ENCODE measurements at regions not wholly inside any gene's neighbourhood (a gene's known extent, or its start where the extent isn't known, plus 50 kb on each side); places are given as distances from the start of the nearest gene placed in this dataset.

DNA sequence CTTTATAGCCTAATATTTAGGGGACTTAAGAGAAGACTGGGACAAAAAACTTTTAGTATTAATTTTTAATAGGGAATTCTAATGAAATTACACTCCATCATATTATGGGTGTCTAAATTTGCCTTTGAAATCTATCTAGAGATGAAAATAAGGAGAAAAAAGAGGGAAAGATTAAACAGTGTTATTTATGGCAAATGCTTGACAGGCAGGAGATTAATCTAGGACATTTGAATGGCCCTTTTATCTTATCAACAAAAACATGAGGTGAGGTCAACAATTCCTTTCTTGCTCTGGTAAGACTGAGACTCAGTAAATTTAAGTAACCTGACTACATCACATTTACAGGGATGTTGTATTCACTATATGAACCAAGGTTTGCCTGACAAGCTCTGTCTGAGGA, 852.8 kb upstream of the CTNND2 start:
- Histone ChIP-seq H4K20me1 (ENCODE audit: insufficient read depth) (no peaks in the 10 kb centered on the region), H3K36me3 (ENCODE audit: control insufficient read depth in 1 of 2, insufficient read depth in 2 of 2, low read length in 2 of 2) (no peaks in the 10 kb centered on the region), H3K9me2 (ENCODE audit: insufficient read depth) (no peaks in the 10 kb centered on the region), H3K4me1 (ENCODE audit: control insufficient read depth in 1 of 2, insufficient read depth in 2 of 2, low read length in 2 of 2) (no peaks in the 10 kb centered on the region), H2AFZ (ENCODE audit: low read depth, low read length, poor library complexity, severe bottlenecking) (no peak overlapping the region), H3K9me3 (ENCODE audit: control insufficient read depth in 1 of 2, insufficient read depth in 1 of 2, low read depth in 1 of 2, low read length in 2 of 2) (peaks cover 5 to 19% of the 10 kb centered on the region in 2 experiments; a peak in 1 of 4 replicates), H3K79me2 (ENCODE audit: insufficient read depth, low read length) (no peaks in the 10 kb centered on the region), H3K9ac (ENCODE audit: low read length) (no peak overlapping the region), H3K4me2 (ENCODE audit: low read length) (no peak overlapping the region), H3K27ac (ENCODE audit: low read depth, low read length) (no peak overlapping the region), H3K4me3 (replicated peaks in 1 of 2; ENCODE audit: low read depth in 1 of 2, low read length in 2 of 2) (no peak overlapping the region), H3K27me3 (ENCODE audit: insufficient read depth, low read length) (no peaks in the 10 kb centered on the region)
- ATAC-seq (no peak), DNase-seq (ENCODE audit: low read depth, low spot score) (no peak)
- ChIA-PET RAD21 (ENCODE audit: low non-redundant PET in 1 of 2, low total read pairs in 2 of 2, uncharacterized antibody in 2 of 2, unreplicated experiment in 2 of 2) (no interaction called here), CTCF (no interaction called here), POLR2A (no interaction called here)
- intact Hi-C loops (cut with micrococcal nuclease), result no loop called here
- TF ChIP-seq FOSL1 (IDR thresholded peaks at IDR 0.05; ENCODE audit: low read depth) (no peak), JUND (IDR thresholded peaks at IDR 0.05) (no peak), POLR2A (IDR thresholded peaks at IDR 0.05; ENCODE audit: borderline replicate concordance, extremely low read depth, insufficient read depth, insufficient read length) (no peak), ELF1 (IDR thresholded peaks at IDR 0.05; ENCODE audit: borderline replicate concordance, low read depth) (no peak)
- no TSS peak for BruUV-seq (replicated peaks)

DNA sequence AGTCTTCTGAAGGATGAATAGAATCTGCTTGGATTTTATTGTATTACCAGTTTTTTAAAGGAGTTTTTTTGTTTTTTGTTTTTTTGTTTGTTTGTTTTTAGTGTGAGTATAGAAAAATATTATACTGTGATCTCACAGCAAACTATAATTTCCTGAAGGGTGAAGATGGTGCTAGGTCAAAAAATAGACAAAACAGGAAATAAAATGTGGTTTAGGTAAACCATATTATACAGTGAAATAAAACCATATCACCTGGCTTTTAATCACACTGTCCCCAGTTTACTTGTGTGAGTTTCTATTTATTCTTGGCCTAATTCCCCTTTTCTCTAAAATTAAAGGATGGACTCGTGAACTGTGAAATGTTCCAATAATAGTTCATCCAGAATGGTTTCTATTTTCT, 841.3 kb upstream of the CTNND2 start:
- RAD21 ChIA-PET (ENCODE audit: low non-redundant PET in 1 of 2, low total read pairs in 2 of 2, uncharacterized antibody in 2 of 2, unreplicated experiment in 2 of 2), result no interaction called here
- CTCF ChIA-PET, result no interaction called here
- H3K9me2 ChIP-seq (ENCODE audit: insufficient read depth), result no peaks in the 10 kb centered on the region

More for the DNA sequence above, 841.3 kb upstream of the CTNND2 start:
- Histone ChIP-seq H3K27ac (ENCODE audit: low read depth, low read length) (no peak overlapping the region), H3K4me1 (ENCODE audit: control insufficient read depth in 1 of 2, insufficient read depth in 2 of 2, low read length in 2 of 2) (no peaks in the 10 kb centered on the region), H3K27me3 (ENCODE audit: insufficient read depth, low read length) (no peaks in the 10 kb centered on the region), H2AFZ (ENCODE audit: low read depth, low read length, poor library complexity, severe bottlenecking) (no peak overlapping the region), H3K36me3 (ENCODE audit: control insufficient read depth in 1 of 2, insufficient read depth in 2 of 2, low read length in 2 of 2) (no peaks in the 10 kb centered on the region), H3K9ac (ENCODE audit: low read length) (no peak overlapping the region), H3K4me3 (replicated peaks in 1 of 2; ENCODE audit: low read depth in 1 of 2, low read length in 2 of 2) (no peak overlapping the region), H3K79me2 (ENCODE audit: insufficient read depth, low read length) (no peaks in the 10 kb centered on the region), H3K4me2 (ENCODE audit: low read length) (no peak overlapping the region), H4K20me1 (ENCODE audit: insufficient read depth) (no peaks in the 10 kb centered on the region), H3K9me3 (ENCODE audit: control insufficient read depth in 1 of 2, insufficient read depth in 1 of 2, low read depth in 1 of 2, low read length in 2 of 2) (peaks cover 3 to 19% of the 10 kb centered on the region in 2 experiments; a peak in 3 of 4 replicates)
- no peak for TF ChIP-seq FOSL1 (IDR thresholded peaks at IDR 0.05; ENCODE audit: low read depth)
- TF ChIP-seq ZNF274 (IDR thresholded peaks at IDR 0.05; ENCODE audit: low read depth, low read length), result no peak
- no peak for TF ChIP-seq CBX3 (IDR thresholded peaks at IDR 0.05; ENCODE audit: low read depth)
- no peak for TF ChIP-seq EZH2phosphoT487 (IDR thresholded peaks at IDR 0.05; ENCODE audit: borderline replicate concordance)
- TF ChIP-seq EGR1 (IDR thresholded peaks at IDR 0.05; ENCODE audit: low read depth), result no peak
- no peak for TF ChIP-seq RAD21 (IDR thresholded peaks at IDR 0.05; ENCODE audit: low read depth)
- TF ChIP-seq, protein P1, sequence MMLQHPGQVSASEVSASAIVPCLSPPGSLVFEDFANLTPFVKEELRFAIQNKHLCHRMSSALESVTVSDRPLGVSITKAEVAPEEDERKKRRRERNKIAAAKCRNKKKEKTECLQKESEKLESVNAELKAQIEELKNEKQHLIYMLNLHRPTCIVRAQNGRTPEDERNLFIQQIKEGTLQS (IDR thresholded peaks at IDR 0.05), result no peak
- TF ChIP-seq TCF7L2 (IDR thresholded peaks at IDR 0.05; ENCODE audit: borderline replicate concordance, extremely low read depth, insufficient read depth, insufficient read length), result no peak
- TF ChIP-seq, protein P2, sequence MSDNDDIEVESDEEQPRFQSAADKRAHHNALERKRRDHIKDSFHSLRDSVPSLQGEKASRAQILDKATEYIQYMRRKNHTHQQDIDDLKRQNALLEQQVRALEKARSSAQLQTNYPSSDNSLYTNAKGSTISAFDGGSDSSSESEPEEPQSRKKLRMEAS (IDR thresholded peaks at IDR 0.05), result no peak
- no peak for TF ChIP-seq POLR2A (IDR thresholded peaks at IDR 0.05; ENCODE audit: borderline replicate concordance, extremely low read depth, insufficient read depth, insufficient read length)
- no peak for DNase-seq (ENCODE audit: low read depth, low spot score)
- POLR2A ChIA-PET, result no interaction called here
- intact Hi-C loops (cut with micrococcal nuclease), result no loop called here
- ATAC-seq, result no peak
- BruUV-seq (replicated peaks), result no TSS peak

Data from HCT116 (cell line).